HG02623 (cell line): ENCODE measurements at regions not wholly inside any gene's neighbourhood (a gene's known extent, or its start where the extent isn't known, plus 50 kb on each side); places are given as distances from the start of the nearest gene placed in this dataset.

Experiments
- ATAC-seq: cut with Tn5 transposase; IDR thresholded peaks from one replicate; pipeline ENCODE4 v1.9.1; 2021; ENCODE audit warnings: moderate library complexity; ENCODE audit not compliant: unreplicated experiment

DNA sequence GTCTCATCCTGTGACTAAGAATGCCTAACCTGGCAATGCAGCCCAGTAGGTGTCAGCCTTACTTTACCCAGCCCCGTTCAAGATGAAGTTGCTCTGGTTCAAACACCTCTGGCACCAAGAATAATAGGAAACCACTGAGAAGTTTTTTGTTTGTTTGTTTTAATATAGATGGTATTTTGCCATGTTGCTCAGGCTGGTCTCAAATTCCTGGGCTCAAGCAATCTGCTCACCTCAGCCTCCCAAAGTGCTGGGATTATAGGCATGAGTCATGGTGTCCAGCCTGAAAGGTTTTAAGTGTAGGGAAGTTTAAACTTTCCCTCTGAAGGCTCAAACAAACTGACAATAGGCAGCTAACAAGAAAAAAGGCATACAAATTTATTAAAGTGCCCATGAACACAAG is 51.2 kb upstream of the ABCC4 start:
- ATAC-seq, result no peak

DNA sequence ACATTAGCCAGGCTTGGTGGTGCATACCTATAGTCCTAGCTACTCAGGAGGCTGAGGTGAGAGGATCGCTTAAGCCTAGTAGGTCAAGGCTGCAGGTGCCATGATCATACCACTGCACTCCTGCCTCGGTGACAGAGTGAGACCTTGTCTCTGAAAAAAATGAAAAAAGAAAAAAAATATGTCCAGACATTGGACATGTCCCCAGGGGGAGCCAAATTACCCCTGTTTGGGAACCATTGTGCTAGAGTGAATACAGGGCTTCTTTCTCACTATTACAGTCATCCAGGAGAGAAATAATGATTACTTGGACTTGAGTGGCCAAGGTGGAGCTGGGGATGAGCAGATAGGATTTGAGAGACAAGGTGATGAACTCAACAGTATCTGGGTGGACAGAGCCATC is 52.9 kb upstream of the ABCC4 start:
- no peak for ATAC-seq

DNA sequence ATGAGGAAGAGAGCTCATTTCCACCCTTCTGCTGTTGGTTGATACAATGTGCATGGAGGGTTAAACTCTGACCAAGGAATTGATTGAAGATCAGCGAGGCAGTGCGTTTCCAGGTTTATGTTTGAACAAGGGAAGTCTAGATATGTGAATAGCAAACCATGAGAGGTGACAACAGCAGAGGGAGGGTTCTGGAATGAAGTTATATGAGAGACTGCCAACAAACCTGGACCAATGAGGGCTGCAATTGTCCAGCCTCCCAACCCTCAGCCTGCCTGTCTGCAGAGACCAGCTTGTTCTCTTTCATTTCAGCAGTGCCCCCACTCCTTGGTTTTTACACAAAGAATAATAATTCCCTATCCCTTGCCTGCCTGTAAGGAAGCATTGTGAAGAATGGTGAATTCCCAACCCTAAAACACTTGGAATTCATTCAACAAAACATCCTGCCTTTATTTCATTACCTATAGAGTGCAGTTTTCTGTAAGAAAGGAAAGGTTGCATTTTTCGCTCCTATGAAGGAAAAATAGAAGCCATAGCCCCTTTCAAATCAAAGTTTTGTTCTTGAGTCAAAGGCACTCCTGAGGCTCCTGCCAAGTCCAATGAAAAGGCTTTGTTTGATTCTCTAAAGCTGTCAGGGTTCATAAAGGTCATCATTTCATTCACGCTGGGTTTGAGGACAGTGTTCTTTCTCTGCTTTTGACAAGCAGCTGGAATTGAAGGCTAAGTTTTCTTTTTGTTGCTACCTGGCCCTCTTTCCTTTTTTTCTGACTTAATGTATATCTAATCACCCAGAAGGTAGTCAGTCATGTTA is 53.6 kb upstream of the ABCC4 start:
- no peak for ATAC-seq

DNA sequence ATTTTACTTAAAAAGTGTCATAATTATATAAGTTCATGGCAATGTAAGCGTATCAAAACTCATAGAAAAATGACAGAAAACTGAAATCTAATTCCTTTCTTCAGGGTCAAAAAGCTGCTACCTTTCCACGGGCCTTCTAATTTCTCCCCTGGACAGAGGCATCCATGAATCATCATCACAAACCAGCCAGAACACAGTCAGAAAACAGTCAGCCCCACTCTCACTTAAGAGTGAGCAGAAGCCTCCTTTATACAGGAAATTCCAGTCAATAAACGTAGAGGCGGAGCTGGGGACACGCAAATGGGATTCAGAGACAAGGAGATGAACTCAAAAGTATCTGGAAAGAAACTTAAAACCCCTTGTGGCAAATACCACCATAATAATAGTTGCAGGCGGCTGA is 54.2 kb upstream of the ABCC4 start:
- no peak for ATAC-seq

DNA sequence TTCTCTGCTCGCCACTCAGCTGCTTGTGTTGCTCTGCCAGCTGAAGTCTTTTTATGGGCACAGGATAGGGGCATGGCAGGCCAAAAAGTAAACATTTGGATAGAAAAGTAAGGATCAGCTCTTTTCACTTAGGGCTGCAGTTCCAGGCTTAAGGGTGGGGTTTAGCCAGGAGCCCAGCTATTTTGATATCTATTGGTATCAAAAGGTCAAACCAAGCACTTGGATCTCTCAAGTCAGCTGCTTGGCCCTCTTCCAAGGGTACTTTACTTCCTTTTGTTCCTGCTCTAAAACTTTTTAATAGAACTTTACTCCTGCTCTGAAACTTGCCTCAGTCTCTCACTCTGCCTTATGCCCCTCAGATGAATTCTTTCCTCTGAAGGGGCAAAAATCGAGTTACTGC is 55.7 kb upstream of the ABCC4 start:
- no peak for ATAC-seq

DNA sequence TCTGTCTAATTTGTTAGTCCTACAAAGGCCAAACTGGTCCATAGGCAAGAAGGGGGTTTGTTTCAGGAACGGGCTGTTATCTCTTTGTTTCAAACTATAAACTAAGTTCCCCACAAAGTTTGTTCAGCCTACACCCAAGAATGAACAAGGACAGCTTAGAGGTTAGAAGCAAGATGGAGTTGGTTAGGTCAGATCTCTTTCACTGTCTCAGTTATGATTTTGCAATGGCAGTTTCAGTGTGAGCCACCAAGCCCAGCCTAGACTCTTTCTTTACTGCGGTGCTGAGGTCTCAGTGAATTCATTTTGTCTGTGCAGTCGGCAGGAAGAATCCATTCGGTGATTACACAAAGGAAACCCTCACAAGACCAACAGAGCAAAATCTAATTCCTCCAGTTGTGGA is 56.6 kb upstream of the ABCC4 start:
- ATAC-seq, result no peak

DNA sequence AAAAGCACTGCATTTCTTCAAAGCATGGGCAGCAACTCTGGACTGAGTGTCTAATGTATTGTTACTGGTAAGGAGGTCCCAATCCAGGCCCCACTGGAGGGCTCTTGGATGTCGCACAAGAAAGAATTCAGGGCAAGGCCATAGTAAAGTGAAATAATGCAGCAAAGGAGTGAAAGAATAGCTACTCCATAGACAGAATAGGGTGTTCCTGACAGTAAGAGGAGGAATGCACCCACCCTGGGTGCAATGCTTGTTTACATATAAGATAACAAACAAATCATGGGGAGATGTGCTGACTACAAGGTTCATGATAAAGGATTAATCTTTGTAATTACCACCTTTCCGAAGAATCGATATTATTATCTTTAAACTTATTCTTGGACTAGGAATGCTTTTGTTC is 58.8 kb upstream of the ABCC4 start:
- no peak for ATAC-seq

DNA sequence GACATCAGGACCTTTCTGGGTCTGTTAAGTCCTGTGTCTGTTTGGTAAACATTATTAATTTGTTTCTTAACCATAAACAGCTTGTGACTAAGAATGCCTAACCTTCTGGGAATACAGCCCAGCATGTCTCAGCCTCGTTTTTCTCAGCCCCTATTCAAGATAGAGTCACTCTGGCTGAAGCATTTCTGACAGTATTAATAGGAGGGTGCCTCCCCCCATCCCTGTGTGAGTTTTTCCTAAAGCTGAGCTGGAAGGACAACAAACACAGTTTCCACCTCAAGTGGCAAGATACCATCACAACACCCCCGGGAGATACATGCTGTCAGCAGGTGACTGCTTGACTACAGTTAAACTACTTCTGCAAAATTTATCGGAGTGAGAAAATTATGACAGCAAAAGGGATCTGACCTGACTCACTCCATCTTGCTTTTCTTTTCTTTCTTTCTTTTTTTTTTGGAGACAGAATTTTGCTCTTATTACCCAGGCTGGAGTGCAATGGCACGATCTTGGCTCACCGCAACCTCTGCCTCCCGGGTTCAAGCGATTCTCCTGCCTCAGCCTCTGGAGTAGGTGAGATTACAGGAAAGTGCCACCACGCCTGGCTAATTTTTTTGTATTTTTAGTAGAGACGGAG is 59.3 kb upstream of the ABCC4 start:
- ATAC-seq, result no peak

DNA sequence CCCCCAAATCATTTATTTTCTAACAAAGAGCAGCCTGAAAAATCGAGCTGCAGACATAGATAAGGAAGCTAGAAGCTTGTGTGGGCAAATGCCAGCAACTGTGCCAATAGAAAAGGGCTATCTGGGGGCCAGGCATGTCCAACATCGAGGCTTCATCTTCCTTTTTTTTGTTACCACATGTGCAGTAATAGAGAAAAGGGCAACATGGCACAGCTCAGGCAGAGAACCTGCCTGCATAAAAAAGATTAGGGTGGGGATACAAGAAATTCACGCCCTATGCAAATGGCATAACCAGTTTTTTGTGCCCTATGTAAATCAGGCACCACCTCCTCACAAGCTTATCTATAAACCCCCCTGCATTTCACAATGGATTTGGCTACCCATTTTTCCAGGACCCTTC is 60.4 kb upstream of the ABCC4 start:
- ATAC-seq, result no peak

DNA sequence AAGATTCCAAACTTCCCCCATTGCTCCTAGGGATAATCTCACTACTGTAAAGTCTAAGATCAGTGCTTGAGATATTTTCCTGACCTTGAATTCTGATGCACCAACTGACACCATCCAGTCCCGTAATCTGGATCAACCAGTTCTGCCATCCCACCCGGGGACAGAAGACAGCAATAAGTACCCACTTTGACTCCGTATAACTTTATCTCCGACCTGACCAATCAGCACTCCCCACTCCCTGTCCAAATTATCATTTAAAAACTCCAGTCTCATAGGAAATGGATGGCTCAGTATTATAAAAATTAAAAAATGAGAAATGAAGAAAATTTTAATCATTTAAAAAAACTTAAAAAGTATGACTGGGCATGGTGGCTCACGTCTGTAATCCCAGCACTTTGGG is 61.4 kb upstream of the ABCC4 start:
- no peak for ATAC-seq

DNA sequence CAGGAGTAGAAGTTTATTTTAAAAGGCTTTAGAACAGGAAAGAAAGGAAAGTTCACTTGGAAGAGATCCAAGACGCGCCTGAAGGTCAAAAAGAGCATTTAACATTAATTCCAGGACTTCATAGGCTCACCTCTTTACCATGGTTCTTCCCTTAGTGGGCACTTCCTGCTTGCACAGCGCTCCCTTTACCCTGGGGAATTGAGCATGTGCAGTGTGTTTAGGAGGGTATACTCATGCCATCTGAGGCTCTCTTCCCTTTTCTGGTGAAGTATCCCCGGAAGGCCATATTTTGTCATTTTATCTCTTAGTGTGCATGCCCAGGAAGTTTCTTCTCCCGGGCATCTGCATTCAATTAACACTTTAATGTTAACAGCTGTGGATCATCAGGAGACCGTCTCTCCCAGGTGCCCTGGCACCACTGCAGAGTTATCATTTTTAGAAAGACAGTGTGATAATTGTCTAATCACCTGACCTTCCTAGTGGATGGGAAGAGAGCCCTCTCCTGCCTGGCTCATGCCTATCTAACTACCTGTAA is 66.1 kb upstream of the ABCC4 start:
- ATAC-seq, result no peak

DNA sequence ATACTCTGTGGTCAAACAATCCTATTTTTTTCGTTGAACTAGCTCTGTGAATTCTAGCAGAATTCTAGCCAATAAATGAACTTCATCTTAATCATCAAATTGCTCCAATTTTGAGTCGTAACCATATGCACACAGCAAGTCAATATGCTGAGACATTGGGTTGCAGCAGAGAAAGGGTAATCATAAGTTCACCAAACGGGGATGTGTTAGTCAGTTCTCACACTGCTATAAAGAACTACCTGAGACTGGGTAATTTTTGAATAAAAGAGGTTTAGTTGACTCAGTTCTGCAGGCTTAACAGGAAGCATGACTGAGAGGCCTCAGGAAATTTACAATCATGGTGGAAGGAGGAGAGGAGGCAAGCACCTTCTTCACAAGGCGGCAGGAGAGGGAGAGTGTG is 67.7 kb upstream of the ABCC4 start:
- no peak for ATAC-seq

DNA sequence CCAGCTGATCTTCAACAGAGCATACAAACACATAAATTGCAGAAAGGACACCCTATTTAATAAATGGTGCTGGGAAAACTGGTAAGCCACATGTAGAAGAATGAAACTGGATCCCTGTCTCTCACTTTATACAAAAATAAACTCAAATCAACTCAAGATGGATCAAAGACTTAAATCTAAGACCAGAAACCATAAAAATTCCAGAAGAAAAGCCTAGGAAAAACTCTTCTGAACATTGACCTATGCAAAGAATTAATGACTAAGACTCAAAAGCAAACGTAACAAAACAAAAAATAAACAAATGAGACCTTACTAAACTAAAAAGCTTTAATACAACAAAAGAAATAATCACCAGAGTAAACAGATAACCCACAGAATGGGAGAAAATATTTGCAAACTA is 74.5 kb upstream of the ABCC4 start:
- no peak for ATAC-seq

DNA sequence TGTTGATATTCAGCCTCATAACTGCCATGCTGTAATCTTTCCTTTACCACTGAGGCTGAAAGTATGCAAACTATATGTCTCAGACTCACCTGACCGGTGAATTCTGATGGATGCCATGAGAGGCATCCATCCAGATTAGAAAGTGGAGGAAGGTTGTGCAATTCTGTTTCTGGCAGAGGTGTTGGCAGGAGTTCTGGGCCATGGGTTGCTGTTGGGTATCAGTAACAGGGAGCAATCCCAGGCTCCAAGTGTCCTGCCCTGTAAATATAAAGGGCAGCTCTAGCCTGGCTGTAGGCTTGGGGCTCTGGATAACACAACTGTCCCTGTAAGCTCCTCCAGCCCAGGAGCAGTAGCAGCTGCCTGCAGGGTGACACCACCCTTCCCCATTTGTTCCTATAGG is 77.4 kb upstream of the ABCC4 start:
- no peak for ATAC-seq

DNA sequence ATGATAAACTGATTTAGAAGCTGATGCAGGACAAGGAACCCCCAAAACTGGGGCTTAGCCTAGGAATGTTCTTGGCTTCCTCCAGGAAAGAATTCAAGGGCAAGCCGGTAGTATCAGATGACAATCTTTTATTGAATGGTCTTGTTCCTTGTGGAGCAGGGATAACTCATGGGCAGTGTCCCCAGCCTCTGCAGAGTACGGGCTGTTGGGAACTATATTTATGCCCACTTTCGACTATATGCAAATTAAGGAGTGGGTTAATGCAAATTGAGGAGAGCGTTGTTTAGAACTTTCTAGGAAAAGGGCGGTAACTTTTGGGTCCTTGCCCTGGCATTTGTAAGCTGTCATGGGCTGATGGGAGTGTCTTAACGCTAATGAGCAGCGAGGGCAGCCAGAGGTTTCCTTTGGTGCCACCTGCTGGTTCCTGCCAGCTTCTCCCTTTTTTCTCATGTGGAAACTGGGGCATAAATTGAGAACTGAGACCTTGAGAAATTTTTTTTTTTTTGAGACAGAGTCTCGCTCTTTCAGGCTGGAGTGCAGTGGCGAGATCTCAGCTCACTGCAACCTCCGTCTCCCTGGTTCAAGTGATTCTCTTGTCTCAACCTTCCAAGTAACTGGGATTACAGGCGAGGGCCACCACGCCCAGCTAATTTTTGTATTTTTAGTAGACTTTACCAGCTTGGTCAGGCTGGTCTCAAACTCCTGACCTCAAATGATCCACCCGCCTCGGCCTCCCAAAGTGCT is 79.4 kb upstream of the ABCC4 start:
- peak; percentile 85 for ATAC-seq

DNA sequence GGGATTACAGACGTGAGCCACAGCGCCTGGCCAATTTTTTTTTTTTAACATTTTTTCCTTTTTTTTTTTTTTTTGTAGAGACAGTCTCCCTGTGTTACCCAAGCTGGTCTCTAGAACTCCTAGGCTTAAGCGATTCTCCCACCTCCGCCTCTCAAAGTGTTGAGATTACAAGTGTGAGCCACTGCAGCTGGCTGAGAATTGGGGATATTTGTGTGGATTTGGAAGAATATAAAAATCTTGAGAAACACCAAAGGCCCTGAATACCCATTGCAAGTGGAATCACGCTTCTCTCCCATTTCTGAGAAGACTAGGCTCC is 79.9 kb upstream of the ABCC4 start:
- ATAC-seq, result no peak

DNA sequence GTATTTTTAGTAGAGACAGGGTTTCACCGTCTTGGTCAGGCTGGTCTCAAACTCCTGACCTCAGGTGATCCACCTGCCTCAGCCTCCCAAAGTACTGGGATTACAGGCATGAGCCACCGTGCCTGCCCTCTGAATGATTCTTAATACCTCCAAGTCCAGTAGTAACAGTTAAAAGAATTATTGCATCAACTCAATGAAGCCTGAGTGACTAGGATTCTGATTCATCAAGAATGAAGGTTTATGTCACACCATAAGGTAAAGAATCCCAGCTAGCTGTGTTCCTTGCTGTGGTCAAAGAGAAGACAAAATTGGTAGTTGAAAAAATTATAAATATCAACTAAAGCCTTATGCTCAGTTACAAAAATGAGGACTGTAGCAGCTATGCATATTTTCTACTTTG is 81.2 kb upstream of the ABCC4 start:
- ATAC-seq, result no peak

DNA sequence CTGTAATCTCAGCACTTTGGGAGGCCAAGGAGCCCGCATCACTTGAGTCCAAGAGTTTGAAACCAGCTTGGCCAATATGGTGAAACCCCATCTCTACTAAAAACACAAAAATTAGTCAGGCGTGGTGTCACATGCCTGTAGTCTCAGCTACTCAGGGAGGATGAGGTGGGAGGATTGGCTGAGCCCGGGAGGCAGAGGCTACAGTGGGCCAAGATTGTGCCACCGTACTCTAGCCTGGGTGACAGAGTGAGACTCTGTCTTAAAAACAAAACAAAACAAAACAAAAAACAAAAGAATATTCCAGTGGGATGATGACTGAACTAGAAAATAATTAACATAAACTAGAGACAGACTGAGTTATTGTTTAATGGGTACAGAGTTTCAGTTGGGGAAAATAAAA is 81.7 kb upstream of the ABCC4 start:
- no peak for ATAC-seq

DNA sequence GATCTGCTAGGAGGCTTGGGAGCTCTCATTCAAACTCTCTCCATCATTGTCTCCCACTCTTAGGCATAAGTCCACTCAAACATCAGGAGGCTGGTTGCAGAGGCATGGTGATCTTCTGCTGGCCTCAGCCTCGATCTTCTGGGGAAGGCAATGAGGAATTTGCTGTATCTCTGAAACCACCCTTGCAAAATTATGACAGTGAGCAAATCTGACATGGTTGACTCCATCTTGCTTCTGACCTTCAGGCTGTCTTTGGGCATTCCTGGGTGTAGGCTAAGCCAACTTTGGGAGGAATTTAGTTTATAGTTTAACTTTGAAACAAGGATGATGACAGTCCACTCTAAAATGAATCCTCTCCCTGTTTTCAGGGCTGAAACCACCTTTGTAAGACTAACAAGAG is 84.1 kb upstream of the ABCC4 start:
- no peak for ATAC-seq

DNA sequence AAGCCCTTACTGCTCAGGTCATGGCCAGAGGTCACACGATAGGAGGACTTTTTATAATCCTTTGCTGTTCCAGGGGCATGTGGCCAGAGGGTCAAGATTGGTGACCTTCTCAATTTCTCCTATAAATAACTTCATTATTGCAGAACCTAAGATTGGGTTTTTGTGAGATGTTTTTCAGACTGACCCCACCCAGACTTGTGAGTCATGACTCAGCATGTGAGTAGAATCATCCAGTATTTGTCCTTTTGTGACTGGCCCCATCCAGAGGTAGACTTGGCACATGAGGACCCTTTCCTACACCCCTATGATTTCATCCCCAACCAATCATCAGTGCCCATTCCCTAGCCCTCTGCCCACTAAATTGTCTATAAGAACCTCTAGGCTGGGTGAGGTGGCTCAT is 84.5 kb upstream of the ABCC4 start:
- no peak for ATAC-seq

DNA sequence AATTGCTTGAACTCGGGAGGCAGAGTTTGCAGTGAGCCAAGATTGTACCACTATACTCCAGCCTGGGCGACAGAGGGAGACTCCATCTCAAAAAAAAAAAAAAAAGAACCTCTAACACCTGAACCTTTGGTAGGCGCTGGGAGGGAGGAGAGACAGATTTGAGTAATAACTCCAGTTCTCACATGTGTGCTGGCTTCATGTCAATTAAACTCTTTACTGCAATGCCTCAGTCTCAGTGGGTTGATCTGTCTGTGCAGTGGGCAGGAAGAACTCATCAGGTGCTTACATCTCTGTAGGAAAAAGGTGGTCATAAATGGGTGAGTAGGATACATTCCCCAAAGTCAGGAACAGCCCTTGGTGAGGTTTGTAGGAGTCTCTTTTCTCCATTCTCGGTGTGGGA is 85.1 kb upstream of the ABCC4 start:
- ATAC-seq, result no peak

DNA sequence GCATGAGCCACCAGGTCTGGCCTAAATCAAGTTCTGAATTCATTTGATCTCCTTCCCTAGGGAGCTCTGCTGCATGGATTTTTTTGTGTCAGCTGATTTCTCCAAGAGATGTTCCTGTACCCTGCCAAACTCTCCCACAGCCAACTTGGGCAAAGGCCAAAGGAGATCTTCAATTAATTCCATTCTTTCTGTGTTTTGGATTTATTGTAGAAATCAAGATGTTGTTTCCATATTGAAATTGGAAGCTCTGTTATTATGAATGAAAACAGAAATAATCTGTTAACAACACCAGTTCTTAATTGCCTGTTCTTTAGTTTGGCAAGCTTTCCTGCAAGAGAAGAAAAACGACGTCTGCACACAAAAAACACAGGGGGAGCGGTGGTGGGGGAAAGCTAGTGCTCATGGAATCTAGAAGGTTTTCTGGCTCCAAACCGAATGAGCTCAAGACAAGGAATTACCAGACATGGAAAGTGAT is 86.5 kb upstream of the ABCC4 start:
- no peak for ATAC-seq
